Colonic mucosa (tissue), 4 donors: ENCODE measurements at regions not wholly inside any gene's neighbourhood (a gene's known extent, or its start where the extent isn't known, plus 50 kb on each side); places are given as distances from the start of the nearest gene placed in this dataset.

ENCODE experiments used
- DNase-seq: peaks from one replicate; pipeline ENCODE4 v3.0.0-alpha.2; 2020
- H3K27ac ChIP-seq: fragments of 200-600 bp; one replicate; pipeline ENCODE4 v1.8.0; 2021
- H3K27me3 ChIP-seq: fragments of 200-600 bp; one replicate; pipeline ENCODE4 v1.8.0; 2021
- H3K36me3 ChIP-seq: fragments of 200-600 bp; one replicate; pipeline ENCODE4 v1.8.0; 2021
- H3K4me1 ChIP-seq: fragments of 200-600 bp; one replicate; pipeline ENCODE4 v1.8.0; 2021; ENCODE audit warnings: mild to moderate bottlenecking
- H3K4me3 ChIP-seq: fragments of 200-600 bp; one replicate; pipeline ENCODE4 v1.8.0; 2021
- H3K9ac ChIP-seq, 2 donors: one replicate each; pipeline ENCODE4 v1.7.0; 2013; ENCODE audit warnings: control low read depth in 2 of 2, low read depth in 2 of 2, low read length in 2 of 2
- H3K9me3 ChIP-seq: fragments of 200-600 bp; one replicate; pipeline ENCODE4 v1.8.0; 2021
- intact Hi-C: fragments of 100-400 bp; cut with DNase I; formaldehyde crosslinking; loops from one replicate; pipeline ENCODE4 v1.14.1; 2022
- TF ChIP-seq, protein P1 (sequence below): fragments of 200-600 bp; IDR thresholded peaks from one replicate; pipeline ENCODE4 v1.8.0; 2022; ENCODE audit warnings: antibody characterized with exemption, mild to moderate bottlenecking
- donor health status: healthy.
- donor health status: DM: no; HTN: no; CAD: no.
- donor health status: DM: no; HTN: no; CAD: no.

DNA sequence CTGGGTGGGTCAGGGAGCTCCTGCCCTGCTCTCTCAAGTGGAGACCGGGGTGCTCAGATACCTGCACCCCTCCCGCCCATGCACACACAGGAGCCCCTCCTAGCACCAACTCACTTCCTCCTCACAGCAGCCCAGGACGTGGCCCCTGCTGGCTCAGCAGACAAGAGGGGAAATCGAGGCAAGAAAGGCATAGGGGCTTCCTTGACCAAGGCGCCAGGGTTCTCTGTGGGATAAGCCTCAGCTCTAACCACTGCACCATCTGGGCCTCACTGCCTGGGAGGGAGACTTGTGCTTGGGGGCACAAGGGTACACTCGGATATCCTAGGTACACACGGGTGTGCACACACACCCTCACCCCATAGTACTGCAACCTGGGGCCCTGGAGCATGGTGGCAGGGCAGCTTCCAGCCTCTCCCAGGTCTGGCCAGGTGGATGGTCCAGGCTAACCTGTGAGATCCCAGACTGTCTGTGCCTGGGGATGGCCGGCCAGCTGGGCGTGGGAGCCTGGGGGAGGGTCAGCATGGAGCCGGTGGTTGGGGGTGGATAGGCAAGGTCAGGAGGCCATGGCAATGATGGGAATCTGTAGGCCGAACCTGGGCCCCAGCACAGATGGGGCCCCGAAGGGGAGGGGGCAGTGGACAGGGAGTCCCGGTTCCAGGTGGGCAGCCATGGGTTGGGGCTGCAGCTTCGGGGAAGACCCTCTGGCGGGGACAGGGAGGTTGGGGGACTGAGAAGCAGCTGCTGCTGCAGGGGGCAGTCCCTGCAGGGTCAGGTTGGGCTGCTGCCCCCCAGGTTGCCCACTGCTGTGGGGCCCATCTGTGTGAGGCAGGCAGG lies 312.4 kb downstream of the TMEM121 start:
- Histone ChIP-seq H3K4me1 (no peaks in the 10 kb centered on the region), H3K36me3 (no peaks in the 10 kb centered on the region), H3K27me3 (no peaks in the 10 kb centered on the region), H3K9ac (no peak overlapping the region), H3K27ac (no peak overlapping the region), H3K4me3 (no peak overlapping the region), H3K9me3 (no peaks in the 10 kb centered on the region)
- DNase-seq, result peak; percentile 11
- TF ChIP-seq, protein P1, sequence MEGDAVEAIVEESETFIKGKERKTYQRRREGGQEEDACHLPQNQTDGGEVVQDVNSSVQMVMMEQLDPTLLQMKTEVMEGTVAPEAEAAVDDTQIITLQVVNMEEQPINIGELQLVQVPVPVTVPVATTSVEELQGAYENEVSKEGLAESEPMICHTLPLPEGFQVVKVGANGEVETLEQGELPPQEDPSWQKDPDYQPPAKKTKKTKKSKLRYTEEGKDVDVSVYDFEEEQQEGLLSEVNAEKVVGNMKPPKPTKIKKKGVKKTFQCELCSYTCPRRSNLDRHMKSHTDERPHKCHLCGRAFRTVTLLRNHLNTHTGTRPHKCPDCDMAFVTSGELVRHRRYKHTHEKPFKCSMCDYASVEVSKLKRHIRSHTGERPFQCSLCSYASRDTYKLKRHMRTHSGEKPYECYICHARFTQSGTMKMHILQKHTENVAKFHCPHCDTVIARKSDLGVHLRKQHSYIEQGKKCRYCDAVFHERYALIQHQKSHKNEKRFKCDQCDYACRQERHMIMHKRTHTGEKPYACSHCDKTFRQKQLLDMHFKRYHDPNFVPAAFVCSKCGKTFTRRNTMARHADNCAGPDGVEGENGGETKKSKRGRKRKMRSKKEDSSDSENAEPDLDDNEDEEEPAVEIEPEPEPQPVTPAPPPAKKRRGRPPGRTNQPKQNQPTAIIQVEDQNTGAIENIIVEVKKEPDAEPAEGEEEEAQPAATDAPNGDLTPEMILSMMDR, result no peak
- intact Hi-C loops, result no loop called here

DNA sequence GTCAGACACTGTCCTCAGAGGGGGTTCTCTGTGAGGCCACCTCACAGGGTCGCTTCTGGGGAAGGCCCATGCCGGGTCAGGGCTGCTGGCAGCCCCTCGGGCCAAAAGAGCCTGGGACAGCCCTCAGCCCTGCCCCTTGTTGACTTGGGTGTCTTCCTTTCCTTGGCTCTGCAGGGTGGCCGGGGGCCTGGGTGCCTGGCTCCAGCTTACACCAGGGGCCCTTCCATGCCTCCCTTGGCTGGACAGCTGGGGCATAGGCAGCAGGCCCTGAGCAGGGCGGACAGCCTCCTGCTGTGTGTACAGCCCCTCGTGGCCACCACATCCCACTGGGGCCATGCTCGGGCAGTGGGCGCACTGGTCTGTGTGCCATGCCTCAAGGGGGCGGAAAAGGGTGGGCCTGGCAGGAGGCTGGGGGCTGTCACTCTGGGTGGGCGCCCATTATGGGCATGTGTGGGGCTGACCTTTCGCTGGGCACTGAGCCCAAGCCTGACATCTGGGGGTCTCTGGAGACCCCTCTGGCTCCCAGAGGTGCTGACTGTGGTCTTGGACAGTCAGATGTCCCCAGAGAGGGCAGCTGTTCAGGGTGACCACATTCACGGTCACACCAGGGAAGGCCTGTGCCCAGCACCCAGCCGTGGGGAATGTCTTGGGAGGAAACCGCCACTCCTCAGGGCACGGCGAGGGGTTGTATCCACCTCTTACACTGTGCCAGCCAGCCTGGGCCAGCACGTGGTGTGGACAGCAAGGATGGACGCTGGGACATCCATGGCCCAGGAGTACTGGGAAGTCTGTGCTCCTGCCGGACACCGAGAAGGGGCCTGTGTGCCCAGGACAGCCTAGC lies 313.3 kb downstream of the TMEM121 start:
- Histone ChIP-seq H3K4me1 (no peaks in the 10 kb centered on the region), H3K27me3 (no peaks in the 10 kb centered on the region), H3K4me3 (no peak overlapping the region), H3K9me3 (no peaks in the 10 kb centered on the region), H3K9ac (no peak overlapping the region), H3K36me3 (no peaks in the 10 kb centered on the region), H3K27ac (no peak overlapping the region)
- intact Hi-C loops, result no loop called here
- TF ChIP-seq, protein P1, result no peak
- peak; percentile 10 for DNase-seq

DNA sequence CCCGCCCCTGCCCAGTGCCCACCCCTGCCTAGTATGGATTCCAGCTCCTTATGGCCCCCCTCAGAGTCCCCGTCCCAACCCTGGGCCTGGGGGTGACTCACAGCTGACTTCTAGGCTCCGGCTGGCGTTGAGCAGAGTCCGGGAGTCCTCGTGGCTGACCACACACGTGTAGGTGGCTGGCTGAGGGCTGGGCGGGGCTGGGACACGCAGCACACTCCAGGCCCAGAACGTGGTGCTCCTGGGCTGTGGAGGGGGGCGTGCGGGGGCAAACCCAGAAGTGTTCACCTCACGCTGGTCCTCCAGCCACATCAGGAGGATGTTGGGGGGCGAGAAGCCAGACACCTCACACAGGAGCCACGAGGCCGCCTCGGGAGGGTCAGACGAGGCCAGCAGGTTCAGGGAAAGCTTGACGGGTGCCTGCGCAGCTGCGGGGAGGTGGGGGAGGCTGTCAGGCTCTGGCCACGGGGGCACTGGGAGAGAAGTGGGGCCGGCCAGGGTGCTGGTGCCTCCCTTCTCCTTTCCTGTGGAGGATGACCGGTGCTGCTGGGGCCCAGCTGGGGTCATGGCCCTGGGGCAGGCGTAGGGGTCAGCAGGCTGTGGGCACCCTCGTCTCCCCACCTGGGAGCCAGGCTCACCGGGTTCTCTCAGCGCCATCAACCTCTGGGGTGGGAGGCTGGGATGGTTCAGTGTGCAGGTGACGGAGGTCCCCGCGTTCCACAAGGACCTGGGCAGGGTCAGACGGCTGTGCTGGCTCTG lies 314.1 kb downstream of the TMEM121 start:
- no peak overlapping the region for H3K27ac ChIP-seq
- no peaks in the 10 kb centered on the region for H3K9me3 ChIP-seq
- no peaks in the 10 kb centered on the region for H3K4me1 ChIP-seq
- TF ChIP-seq, protein P1, result no peak
- H3K4me3 ChIP-seq, result no peak overlapping the region
- no peak overlapping the region for H3K9ac ChIP-seq
- intact Hi-C loops, result no loop called here
- no peaks in the 10 kb centered on the region for H3K27me3 ChIP-seq
- DNase-seq, result peak; percentile 10
- H3K36me3 ChIP-seq, result no peaks in the 10 kb centered on the region

DNA sequence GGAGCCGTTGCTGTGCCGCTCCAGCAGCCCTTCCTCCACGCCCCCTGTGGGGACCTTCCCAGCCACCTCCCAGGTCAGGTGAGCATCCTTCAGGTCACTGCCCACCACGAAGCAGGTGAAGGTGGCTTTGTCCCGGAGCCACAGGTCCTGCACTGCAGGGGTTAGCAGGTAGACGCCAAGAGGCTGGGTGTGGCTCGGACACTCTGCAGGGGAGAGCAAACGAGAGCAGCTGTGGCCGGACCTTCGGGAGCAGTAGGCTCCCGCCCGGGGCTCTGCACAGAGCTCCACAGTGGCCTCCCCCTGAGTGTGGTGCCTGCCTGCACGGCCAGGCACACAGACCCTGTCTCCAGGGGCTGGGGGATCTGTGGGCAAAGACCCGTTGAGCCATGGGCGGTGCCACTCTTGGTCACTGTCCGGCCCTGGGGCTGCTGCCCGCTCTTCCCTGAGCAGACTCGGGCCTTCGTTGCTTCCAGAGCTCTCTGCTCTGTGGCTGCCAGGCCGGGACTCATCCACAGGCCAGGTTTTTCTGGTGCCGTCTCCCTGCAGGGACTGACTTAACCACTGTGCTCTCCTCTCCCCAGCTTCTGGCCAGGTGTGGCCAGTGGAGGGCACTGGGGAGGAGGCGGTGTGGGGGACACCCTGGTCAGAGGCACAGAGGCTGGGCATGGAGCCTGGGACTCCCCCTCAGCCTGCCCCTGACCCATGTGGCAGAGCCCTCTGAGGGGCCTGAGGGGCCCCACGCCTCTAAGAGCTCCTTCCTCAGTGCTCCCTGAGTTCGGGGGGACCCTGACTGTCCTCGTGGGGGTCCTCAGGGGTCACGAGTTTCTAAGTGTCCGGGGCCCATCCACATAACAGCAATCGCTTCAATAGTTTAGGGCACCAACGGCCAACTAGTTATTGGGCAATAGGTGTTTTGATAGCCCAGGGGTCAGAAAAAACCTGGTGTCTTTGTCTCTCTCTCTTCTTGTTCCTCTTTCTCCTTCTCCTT lies 314.9 kb downstream of the TMEM121 start:
- H3K9me3 ChIP-seq, result no peaks in the 10 kb centered on the region
- no peaks in the 10 kb centered on the region for H3K4me1 ChIP-seq
- no peak overlapping the region for H3K27ac ChIP-seq
- TF ChIP-seq, protein P1, result no peak
- no peak overlapping the region for H3K9ac ChIP-seq
- intact Hi-C loops, result no loop called here
- H3K4me3 ChIP-seq, result no peak overlapping the region
- no peaks in the 10 kb centered on the region for H3K36me3 ChIP-seq
- H3K27me3 ChIP-seq, result no peaks in the 10 kb centered on the region
- DNase-seq, result peak; percentile 8
